ENCODE measurements at regions not wholly inside any gene's neighbourhood (a gene's known extent, or its start where the extent isn't known, plus 50 kb on each side); places are given as distances from the start of the nearest gene placed in this dataset.

GRCh38 chr2:128986867-128987268 is 668.2 kb upstream of the HS6ST1 start (continued):
- TF ChIP-seq ZBTB33 (IDR thresholded peaks at IDR 0.05; ENCODE audit: borderline replicate concordance, low read depth): no peak

- ChIA-PET CTCF (no interaction called here), POLR2A (no interaction called here)
- Histone ChIP-seq H3K4me3 (ENCODE audit: low read depth in 2 of 2, low read length in 1 of 2) (no peak overlapping the region), H3K36me3 (replicated peaks in 1 of 2; ENCODE audit: control insufficient read depth in 1 of 2, insufficient read depth in 2 of 2, low read length in 1 of 2) (no peaks in the 10 kb centered on the region), H3F3A (replicated peaks; ENCODE audit: insufficient read depth) (no peaks in the 10 kb centered on the region), H3K9me2 (no peaks in the 10 kb centered on the region), H4K20me1 (ENCODE audit: insufficient read depth) (no peaks in the 10 kb centered on the region), H3K27ac (ENCODE audit: low read depth in 2 of 2, low read length in 1 of 2) (no peak overlapping the region), H3K4me2 (no peak overlapping the region), H3K9me3 (0 out of 2 replicates have a peak, but pooled peaks cover 6% of the 10 kb centered on the region), H3K27me3 (ENCODE audit: insufficient read depth) (no peaks in the 10 kb centered on the region), H3K9ac (no peak overlapping the region), H3K4me1 (ENCODE audit: control insufficient read depth in 1 of 2, insufficient read depth in 2 of 2, low read depth in 1 of 2, low read length in 1 of 2) (no peaks in the 10 kb centered on the region), H3K79me2 (ENCODE audit: insufficient read depth) (no peaks in the 10 kb centered on the region), H2AFZ (ENCODE audit: low read depth) (no peak overlapping the region)
- WGBS (ENCODE audit: low lambda C conversion rate): 32% methylated on average over 3 of the region's 3 CpGs
- DNase-seq: no peak
- TF ChIP-seq EP300 (IDR thresholded peaks at IDR 0.05; ENCODE audit: borderline replicate concordance in 1 of 2, low read depth in 1 of 2, low read length in 1 of 2) (no peak), CHD2 (IDR thresholded peaks at IDR 0.05; ENCODE audit: low read length, partially characterized antibody) (no peak), PBX3 (IDR thresholded peaks at IDR 0.05) (no peak), MXI1 (IDR thresholded peaks at IDR 0.05; ENCODE audit: low read depth, low read length) (no peak), ELF1 (IDR thresholded peaks at IDR 0.05) (no peak), EZH2phosphoT487 (IDR thresholded peaks at IDR 0.05; ENCODE audit: borderline replicate concordance, low read depth) (no peak), RFX5 (IDR thresholded peaks at IDR 0.05; ENCODE audit: low read length) (no peak), YY1 (IDR thresholded peaks at IDR 0.05; ENCODE audit: low read depth) (no peak), TCF12 (IDR thresholded peaks at IDR 0.05) (no peak), TEAD4 (IDR thresholded peaks at IDR 0.05; ENCODE audit: borderline replicate concordance, insufficient read depth) (no peak), GATA2 (CRISPR knock-in tag; IDR thresholded peaks at IDR 0.05) (no peak), MEF2A (IDR thresholded peaks at IDR 0.05; ENCODE audit: borderline replicate concordance, low read depth) (no peak), TAF1 (IDR thresholded peaks at IDR 0.05; ENCODE audit: borderline replicate concordance, low read depth, low read length) (no peak), SMC3 (IDR thresholded peaks at IDR 0.05; ENCODE audit: low read depth, low read length) (no peak)
- TF ChIP-seq, protein P1, sequence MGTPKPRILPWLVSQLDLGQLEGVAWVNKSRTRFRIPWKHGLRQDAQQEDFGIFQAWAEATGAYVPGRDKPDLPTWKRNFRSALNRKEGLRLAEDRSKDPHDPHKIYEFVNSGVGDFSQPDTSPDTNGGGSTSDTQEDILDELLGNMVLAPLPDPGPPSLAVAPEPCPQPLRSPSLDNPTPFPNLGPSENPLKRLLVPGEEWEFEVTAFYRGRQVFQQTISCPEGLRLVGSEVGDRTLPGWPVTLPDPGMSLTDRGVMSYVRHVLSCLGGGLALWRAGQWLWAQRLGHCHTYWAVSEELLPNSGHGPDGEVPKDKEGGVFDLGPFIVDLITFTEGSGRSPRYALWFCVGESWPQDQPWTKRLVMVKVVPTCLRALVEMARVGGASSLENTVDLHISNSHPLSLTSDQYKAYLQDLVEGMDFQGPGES (IDR thresholded peaks at IDR 0.05; ENCODE audit: low read depth, low read length): no peak
- TF ChIP-seq, protein P2, sequence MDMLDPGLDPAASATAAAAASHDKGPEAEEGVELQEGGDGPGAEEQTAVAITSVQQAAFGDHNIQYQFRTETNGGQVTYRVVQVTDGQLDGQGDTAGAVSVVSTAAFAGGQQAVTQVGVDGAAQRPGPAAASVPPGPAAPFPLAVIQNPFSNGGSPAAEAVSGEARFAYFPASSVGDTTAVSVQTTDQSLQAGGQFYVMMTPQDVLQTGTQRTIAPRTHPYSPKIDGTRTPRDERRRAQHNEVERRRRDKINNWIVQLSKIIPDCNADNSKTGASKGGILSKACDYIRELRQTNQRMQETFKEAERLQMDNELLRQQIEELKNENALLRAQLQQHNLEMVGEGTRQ (IDR thresholded peaks at IDR 0.05; ENCODE audit: borderline replicate concordance, low read depth, low read length): no peak
These were observed 669.7 kb upstream of the HS6ST1 start for GRCh38 chr2:128988326-128988725.

Measured in SK-N-SH (cell line).